H7 (cell line): ENCODE measurements at regions not wholly inside any gene's neighbourhood (a gene's known extent, or its start where the extent isn't known, plus 50 kb on each side); places are given as distances from the start of the nearest gene placed in this dataset.

ENCODE experiments used
- DNase-seq: peaks from one replicate; pipeline ENCODE4 v3.0.0; 2012
- H3K27me3 ChIP-seq: 2 replicates; pipeline ENCODE4 v1.6.0; 2011; ENCODE audit warnings: mild to moderate bottlenecking, low read length; ENCODE audit not compliant: control insufficient read depth, insufficient read depth
- H3K36me3 ChIP-seq: replicated peaks from 2 replicates; pipeline ENCODE4 v1.5.1; 2011; ENCODE audit warnings: low read length; ENCODE audit not compliant: control insufficient read depth, insufficient read depth
- H3K4me3 ChIP-seq: 2 replicates; pipeline ENCODE4 v1.5.1; 2011; ENCODE audit warnings: low read depth, mild to moderate bottlenecking, control low read depth, low read length, moderate library complexity; ENCODE audit not compliant: insufficient read depth

DNA sequence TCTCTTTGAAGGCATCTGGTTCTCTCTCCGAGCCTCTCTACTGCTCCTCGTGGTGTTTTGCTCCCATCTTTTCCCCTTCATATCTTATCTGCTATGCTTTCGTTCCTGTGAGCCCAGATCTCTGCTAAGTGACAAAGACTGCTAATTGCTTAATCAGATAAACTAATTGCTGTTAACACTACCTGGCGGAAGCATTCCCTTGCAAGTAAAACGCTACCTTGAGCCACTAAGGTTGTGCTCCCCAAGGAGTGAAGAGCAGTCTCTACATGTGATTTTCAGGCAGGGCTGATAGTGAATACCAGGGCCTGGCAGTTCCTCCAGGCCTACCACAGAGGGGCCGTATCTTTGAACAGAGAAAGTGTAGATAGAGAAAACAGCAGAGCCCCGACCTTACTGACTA is 244.0 kb upstream of the GATB start:
- no peaks in the 10 kb centered on the region; the same call in 1 of the 2 replicates for H3K27me3 ChIP-seq
- DNase-seq: no peak
- H3K36me3 ChIP-seq: no peaks in the 10 kb centered on the region
- no peak overlapping the region for H3K4me3 ChIP-seq

DNA sequence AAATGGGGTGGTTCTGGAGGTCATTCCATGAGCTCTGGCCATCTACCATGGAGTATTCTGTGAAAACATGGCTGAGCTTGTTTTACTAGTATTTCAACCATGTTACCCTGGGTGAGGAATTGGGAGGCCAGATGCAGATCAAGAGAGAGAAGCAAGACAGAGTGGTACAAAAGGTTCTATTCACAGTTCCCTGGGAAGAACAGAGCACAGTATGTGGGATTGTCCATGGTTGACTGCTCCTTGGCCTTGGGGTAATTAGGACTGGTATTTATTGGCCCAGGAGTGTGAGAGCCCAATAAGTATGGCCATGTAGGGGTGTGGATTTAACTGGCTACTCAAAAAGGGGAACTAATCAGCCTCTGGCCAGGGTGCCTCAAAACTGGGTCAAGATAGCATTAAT is 239.7 kb upstream of the GATB start:
- Histone ChIP-seq H3K36me3 (no peaks in the 10 kb centered on the region), H3K27me3 (no peaks in the 10 kb centered on the region; the same call in 1 of the 2 replicates), H3K4me3 (no peak overlapping the region)
- DNase-seq: no peak

DNA sequence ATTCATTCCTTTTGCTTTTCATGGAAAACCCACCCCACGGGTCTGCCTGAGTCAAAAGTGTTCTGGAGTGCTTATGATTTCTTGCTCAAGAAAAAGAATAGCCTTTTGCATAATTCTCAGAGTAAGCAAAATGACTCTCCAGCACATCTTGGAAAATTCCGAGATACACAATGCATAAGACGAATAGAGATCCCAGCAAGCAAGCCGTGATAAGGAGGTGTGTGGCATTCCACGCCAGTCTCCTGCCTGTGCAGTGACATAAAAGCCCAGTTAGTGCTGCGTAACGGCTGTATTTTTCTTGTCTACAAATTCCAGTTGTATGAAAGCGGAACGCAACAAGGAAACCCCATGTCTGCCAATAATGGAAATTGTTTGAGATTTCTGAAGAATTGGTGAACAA is 237.9 kb upstream of the GATB start:
- Histone ChIP-seq H3K27me3 (no peaks in the 10 kb centered on the region; the same call in 1 of the 2 replicates), H3K36me3 (no peaks in the 10 kb centered on the region), H3K4me3 (no peak overlapping the region)
- no peak for DNase-seq

DNA sequence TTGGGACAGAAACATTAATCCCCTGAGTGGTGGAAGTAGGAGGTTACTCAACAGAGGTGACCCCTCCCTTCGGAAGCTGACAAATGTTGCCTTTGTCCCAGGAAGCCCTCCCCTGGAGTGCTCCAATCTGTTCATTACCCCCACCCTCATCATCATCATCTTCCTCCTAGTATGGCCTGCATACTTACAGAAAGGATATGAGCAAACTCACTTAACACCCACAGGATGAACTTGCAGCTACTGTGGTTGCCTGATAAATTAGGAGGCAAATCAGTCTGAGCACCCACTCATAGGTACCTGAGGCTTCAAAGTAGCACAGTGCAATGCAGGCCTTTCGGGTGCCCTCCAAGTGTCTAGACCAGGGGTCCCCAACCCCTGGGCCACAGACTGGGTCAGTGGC is 236.7 kb upstream of the GATB start:
- no peaks in the 10 kb centered on the region for H3K27me3 ChIP-seq
- H3K4me3 ChIP-seq: no peak overlapping the region
- no peaks in the 10 kb centered on the region for H3K36me3 ChIP-seq
- no peak for DNase-seq

DNA sequence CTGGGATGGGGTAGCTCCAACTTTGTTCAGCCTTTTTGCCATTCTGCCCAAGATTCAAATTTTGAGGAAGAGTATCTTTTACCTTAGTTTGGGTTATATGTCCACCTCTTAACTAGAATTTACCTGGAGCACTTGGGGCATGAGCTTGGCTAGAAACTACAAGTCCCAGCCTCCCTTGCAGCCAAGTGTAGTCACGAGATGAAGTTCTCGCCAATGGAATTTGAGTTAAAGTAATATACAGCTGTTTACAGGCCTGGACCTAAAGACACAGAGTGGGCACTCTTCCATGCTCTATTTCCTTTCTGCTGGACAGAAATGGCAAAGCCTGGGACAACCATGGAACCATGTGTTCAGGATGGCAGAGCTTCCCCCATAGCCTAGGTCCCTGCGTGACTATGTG is 233.6 kb upstream of the GATB start:
- no peak for DNase-seq
- no peaks in the 10 kb centered on the region for H3K27me3 ChIP-seq
- H3K4me3 ChIP-seq: no peak overlapping the region
- H3K36me3 ChIP-seq: no peaks in the 10 kb centered on the region

DNA sequence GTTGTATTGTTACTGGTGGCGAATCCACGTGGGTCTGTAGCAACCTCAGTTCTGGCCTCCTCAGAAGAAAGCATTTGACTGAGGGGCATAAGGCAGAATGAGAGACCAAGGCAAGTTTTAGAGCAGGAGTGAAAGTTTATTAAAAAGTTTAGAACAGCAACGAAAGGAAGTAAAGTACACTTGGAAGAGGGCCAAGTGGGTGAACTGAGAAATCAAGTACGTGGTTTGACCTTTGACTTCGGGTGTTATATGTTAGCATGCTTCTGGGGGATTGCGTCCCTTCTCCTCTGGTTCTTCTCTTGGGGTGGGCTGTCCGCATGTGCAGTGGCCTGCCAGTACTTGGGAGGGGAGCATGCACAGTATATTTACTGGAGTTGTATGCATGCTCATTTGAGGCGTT is 232.7 kb upstream of the GATB start:
- Histone ChIP-seq H3K4me3 (no peak overlapping the region), H3K36me3 (no peaks in the 10 kb centered on the region)
- DNase-seq: no peak

DNA sequence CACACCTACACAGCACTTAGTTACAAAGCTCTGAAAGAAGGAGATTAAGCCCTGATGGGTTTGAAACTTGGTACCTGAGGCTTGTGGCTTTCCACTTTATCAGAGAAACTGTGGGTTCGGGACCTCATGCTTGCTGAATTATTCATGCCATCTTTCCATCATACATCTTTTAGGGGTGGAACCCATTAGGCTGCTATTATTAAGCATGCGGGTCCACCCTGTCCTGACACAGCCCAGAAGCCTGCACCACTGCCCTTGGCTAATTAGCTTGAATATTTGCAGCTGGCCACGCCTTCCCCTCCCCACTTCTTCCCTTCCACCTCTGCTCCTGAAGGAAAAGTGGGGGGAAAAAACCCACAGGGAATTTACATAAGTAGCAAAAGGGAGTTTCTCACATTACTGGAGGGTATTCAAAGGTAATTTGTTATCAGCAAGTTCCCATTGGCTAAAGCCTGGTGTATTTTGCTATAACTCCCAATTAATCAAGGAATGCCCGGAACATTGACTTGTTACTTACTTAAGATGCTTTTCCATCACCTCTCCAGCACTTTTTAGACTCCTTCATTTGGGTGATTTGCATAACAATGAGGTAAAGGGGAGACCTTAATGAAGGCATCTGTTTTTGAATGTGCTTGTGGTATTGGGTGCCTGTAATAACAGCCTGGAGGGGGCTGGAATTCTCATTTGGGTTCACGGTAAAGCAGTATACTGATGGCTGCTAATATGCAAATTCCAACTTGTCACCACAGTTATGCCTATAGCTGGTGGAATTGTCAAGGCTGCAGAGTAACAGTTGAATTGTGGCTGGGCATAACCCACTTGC is 231.7 kb upstream of the GATB start:
- peak; percentile 20 for DNase-seq

More for the DNA sequence above, 232.7 kb upstream of the GATB start:
- no peaks in the 10 kb centered on the region for H3K27me3 ChIP-seq

DNA sequence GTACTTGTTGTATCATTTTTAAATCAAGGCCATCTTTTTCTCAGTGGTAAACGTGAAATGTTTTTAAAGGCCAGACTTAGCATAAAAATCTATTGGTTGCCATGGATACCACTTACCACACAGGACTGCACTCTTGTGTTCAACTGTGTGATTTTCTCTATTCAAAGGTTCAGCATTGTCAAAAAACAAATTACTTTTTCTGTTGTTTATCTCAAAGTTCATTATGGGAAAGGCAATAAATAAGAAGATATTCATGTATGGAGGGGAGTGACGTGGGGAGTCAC is 231.0 kb upstream of the GATB start:
- no peak for DNase-seq
- no peaks in the 10 kb centered on the region for H3K36me3 ChIP-seq

More for the DNA sequence above, 231.7 kb upstream of the GATB start:
- no peaks in the 10 kb centered on the region for H3K36me3 ChIP-seq
- H3K4me3 ChIP-seq: no peak overlapping the region
- no peaks in the 10 kb centered on the region for H3K27me3 ChIP-seq

DNA sequence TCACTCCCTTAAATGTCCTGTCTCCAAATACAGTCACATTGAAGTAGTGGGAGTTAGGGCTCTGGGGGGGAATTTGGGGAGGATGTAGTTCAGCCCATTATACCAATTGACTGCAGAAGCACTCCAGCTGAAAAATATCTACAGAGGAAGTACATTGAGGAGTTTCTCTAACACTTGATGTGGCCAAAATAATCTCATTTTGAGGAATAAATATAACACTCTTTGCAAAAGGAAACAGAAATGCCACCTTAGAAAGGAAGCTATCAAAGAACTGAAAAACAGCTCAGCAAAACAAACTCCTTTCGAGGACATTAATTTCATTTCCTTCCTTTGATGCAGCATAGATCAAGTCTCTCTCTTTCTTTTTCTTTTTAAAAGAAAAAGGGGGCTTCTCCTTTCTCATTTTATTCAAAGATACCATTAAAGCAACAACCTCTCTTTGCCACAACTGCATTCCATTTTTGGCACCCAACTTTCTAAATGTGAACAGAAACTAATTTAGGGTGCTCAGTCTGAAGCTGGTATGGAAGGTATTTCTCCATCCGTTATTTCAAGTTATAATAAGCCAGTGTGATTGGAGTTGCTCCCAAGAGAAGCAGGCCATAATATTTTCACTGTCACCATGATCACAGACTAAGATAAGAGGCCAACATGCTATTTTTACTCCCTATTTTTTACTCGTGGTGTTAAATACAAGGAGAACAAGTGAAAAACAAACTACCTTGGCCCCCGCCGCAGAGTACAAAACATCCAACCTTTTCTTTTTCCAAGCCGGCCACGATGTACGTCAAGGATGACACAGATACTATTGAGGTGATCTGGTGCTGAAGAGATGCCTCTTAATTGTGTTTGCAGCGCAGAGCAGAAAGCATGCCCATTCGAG is 230.4 kb upstream of the GATB start:
- H3K4me3 ChIP-seq: no peak overlapping the region
- no peak for DNase-seq
- no peaks in the 10 kb centered on the region for H3K27me3 ChIP-seq
- no peaks in the 10 kb centered on the region for H3K36me3 ChIP-seq

More for the DNA sequence above, 231.0 kb upstream of the GATB start:
- no peak overlapping the region for H3K4me3 ChIP-seq
- H3K27me3 ChIP-seq: no peaks in the 10 kb centered on the region

DNA sequence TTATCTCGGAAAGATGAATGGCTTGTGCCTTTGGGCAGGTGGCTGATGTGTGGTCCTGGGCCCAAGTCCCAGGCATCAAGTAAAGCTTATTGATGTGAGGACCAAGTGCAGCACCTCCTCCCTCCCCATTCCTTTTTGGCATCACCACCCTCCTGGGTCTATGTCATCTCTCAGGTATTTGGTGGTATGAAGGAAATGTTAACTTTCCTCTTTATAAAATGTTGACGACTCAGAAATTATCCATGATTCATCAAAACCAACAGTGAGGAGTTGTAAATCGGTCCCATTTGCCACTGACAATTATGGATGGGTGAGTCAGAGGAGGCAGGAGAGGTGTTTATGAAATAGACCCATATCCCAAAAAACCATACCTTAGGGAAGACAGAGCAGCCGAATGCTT is 229.4 kb upstream of the GATB start:
- H3K4me3 ChIP-seq: no peak overlapping the region
- H3K36me3 ChIP-seq: no peaks in the 10 kb centered on the region
- DNase-seq: no peak
- no peaks in the 10 kb centered on the region for H3K27me3 ChIP-seq

DNA sequence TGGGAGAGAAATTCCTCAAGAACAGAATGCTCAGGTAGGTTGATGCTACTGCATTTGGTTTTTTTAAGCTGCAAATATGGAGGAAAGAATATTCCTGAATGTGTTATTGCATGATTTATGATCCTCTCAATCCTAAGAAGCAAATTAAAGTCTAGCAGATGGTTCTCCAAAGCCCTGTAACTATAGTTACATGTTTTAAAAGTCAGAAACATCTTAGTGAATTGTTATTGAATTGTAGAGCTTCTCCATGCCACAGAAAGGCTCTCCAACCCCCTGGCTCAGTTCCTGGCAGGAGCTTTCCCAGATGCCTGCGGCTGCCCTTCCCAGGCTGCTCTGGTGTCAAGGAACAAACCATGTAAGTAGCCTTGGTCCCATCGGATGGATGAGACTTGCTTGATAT is 227.8 kb upstream of the GATB start:
- H3K4me3 ChIP-seq: no peak overlapping the region
- no peaks in the 10 kb centered on the region for H3K27me3 ChIP-seq
- H3K36me3 ChIP-seq: no peaks in the 10 kb centered on the region
- DNase-seq: no peak

DNA sequence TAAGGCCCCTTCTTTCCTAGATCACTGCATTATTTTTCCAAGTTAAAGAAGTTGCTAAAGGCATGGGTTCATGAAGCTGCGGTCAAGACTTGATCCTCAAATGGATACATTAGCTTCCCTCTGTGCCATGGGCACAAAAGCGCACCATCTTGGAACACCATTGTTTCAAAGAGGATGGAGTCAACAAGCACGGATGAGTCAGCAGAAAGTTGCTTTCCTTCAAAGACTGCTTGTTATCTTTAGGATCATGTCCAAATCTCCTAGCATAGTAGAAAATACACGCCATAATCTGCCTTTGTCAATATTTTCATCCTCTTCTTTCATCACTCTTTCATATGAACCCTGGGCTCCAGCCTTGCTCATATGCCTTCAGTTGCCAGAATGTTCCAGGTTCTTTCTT is 226.8 kb upstream of the GATB start:
- DNase-seq: no peak

DNA sequence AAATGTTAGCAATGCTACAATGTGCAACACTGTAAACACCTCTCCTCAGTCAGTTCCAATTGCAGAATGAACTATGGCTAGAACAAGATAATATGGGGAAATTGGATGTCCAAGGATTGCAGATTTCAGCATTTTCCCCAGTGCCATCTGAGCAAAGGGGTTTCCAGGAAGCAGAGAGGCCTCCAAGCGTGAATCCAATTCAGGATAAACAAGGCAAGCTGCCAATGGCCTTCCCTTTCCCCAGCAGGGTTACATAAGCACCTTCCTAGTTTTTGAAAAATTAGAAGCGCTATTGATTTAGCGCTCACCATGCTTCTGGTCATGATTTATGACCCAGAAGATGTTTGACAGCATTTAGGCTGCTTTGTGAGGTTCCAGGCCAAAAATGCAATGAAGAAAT is 223.0 kb upstream of the GATB start:
- no peak overlapping the region for H3K4me3 ChIP-seq
- H3K27me3 ChIP-seq: no peaks in the 10 kb centered on the region
- no peak for DNase-seq
- no peaks in the 10 kb centered on the region for H3K36me3 ChIP-seq

More for the DNA sequence above, 226.8 kb upstream of the GATB start:
- no peak overlapping the region for H3K4me3 ChIP-seq
- H3K27me3 ChIP-seq: no peaks in the 10 kb centered on the region
- H3K36me3 ChIP-seq: no peaks in the 10 kb centered on the region

DNA sequence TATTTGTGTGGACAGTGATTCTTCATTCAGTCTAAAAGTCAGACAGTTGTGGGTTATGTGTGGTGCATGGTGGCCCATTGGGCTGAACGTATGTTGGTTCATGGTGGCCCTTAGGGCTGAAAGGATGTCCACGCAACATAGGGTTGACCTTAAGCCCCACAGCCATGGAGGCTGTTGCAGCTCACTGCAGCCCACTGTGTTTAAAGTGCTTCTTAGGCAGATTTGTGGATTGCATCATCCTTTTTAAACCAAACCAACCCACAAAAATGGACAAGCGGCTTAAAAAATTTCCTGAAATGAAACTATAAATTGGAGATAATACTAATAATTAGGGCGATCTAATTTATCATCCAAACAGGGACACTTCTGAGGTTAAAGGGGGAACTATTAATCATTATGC is 219.0 kb upstream of the GATB start:
- no peak for DNase-seq
- H3K4me3 ChIP-seq: no peak overlapping the region
- H3K27me3 ChIP-seq: no peaks in the 10 kb centered on the region
- no peaks in the 10 kb centered on the region for H3K36me3 ChIP-seq

DNA sequence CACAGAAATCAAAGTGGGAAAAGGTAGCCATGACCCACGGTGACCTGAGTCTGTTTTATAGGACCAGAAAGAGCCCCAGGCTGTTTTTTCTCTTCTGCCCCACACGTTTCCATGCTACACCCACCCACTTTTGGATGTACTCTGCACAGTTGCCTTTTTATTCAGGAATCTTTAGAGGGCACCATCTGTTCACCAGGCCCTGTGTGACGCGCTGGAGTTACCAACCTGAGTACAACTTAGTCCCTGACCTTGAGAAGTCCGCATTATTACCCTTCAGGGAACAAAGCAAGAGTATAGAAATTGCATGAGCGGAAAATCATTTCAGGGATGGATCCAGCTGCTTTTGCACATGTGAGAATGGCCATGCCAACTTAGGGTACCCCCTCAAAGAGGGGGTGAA is 207.8 kb upstream of the GATB start:
- H3K4me3 ChIP-seq: no peak overlapping the region
- DNase-seq: no peak
- H3K27me3 ChIP-seq: no peaks in the 10 kb centered on the region
- no peaks in the 10 kb centered on the region for H3K36me3 ChIP-seq
